Panc1 (cell line): ENCODE measurements at regions not wholly inside any gene's neighbourhood (a gene's known extent, or its start where the extent isn't known, plus 50 kb on each side); places are given as distances from the start of the nearest gene placed in this dataset.

Experiments
- ATAC-seq: fragments of 200-7000 bp; cut with Tn5 transposase; 2 replicates; pipeline ENCODE4 v1.9.1; 2020; ENCODE audit warnings: mild to moderate bottlenecking, moderate library complexity
- BruUV-seq: library from RNA; stranded (reverse); fragments of 400-500 nt; replicated peaks from 2 replicates; lab custom pipeline; 2021; lab: Mats Ljungman, UMichigan
- CTCF ChIA-PET: fragments of 300-600 bp; sonication (Branson Sonifier 250); formaldehyde crosslinking; loops from one replicate; lab custom pipeline; 2022; ENCODE audit warnings: antibody characterized with exemption; lab: Charles Lee
- POLR2A ChIA-PET: fragments of 300-600 bp; sonication (Branson Sonifier 250); formaldehyde crosslinking; loops from one replicate; lab custom pipeline; 2022; ENCODE audit warnings: antibody characterized with exemption; lab: Charles Lee
- DNase-seq: peaks from one replicate; pipeline ENCODE4 v3.0.0-alpha.2; 2010; ENCODE audit warnings: low read depth, low spot score
- H3K27ac ChIP-seq: 2 replicates; pipeline ENCODE4 v1.5.1; 2011; ENCODE audit warnings: mild to moderate bottlenecking, low read length, inconsistent platforms
- H3K27me3 ChIP-seq: fragments of 200-500 bp; sonication (Bioruptor generic); 2 replicates; pipeline ENCODE4 v1.6.0; 2014; ENCODE audit warnings: low read length, inconsistent platforms; ENCODE audit not compliant: control insufficient read depth, insufficient read depth
- H3K36me3 ChIP-seq: fragments of 200-500 bp; sonication (Bioruptor generic); 2 replicates; pipeline ENCODE4 v1.5.1; 2014; ENCODE audit warnings: inconsistent platforms, mild to moderate bottlenecking, low read length, moderate library complexity; ENCODE audit not compliant: control insufficient read depth, insufficient read depth
- H3K4me1 ChIP-seq: 2 replicates; pipeline ENCODE4 v1.5.1; 2011; ENCODE audit warnings: inconsistent platforms, mild to moderate bottlenecking, low read length, moderate library complexity; ENCODE audit not compliant: control insufficient read depth, insufficient read depth
- H3K4me3 ChIP-seq, 2 experiments: 2 replicates each; pipeline ENCODE4 v1.5.1; 2011 to 2012; ENCODE audit warnings: low read depth in 2 of 2, low read length in 2 of 2, mild to moderate bottlenecking in 2 of 2, inconsistent platforms in 1 of 2, moderate library complexity in 1 of 2
- H3K9me3 ChIP-seq: fragments of 200-500 bp; sonication (Bioruptor generic); 2 replicates; pipeline ENCODE4 v1.5.1; 2014; ENCODE audit warnings: low read depth, mild to moderate bottlenecking, inconsistent platforms, low read length, moderate library complexity; ENCODE audit not compliant: control insufficient read depth, insufficient read depth
- CTCF ChIP-seq: fragments of 450-650 bp; IDR thresholded peaks from 2 replicates; pipeline ENCODE4 v1.5.1; 2017; ENCODE audit warnings: mild to moderate bottlenecking
- POLR2AphosphoS5 ChIP-seq: IDR thresholded peaks from 2 replicates; pipeline ENCODE4 v1.6.1; 2012; ENCODE audit warnings: mild to moderate bottlenecking, low read depth, low read length, moderate library complexity
- SIN3A ChIP-seq: IDR thresholded peaks from 2 replicates; pipeline ENCODE4 v1.6.1; 2012; ENCODE audit warnings: low read depth, mild to moderate bottlenecking, low read length, moderate library complexity, borderline replicate concordance; ENCODE audit not compliant: insufficient read depth
- TCF7L2 ChIP-seq: IDR thresholded peaks from 2 replicates; pipeline ENCODE4 v1.6.1; 2011; ENCODE audit warnings: mild to moderate bottlenecking, low read depth, low read length, inconsistent platforms
- in situ Hi-C: cut with HindIII; loops from 2 replicates; pipeline ENCODE4 v1.10.0; 2016; ENCODE audit warnings: low sequenced_read_pairs, low pct_unique_long_range_greater_than_20kb
- intact Hi-C: fragments of 100-400 bp; cut with micrococcal nuclease; formaldehyde crosslinking; loops from one replicate; pipeline ENCODE4 v1.10.0; 2022; ENCODE audit not compliant: unreplicated experiment
- TF ChIP-seq, protein P1 (sequence below), 2 experiments: IDR thresholded peaks; 2 replicates each; pipeline ENCODE4 v1.6.1; 2011 to 2012; ENCODE audit warnings: low read depth in 2 of 2, control low read depth in 1 of 2, low read length in 1 of 2, mild to moderate bottlenecking in 1 of 2, moderate library complexity in 1 of 2; ENCODE audit not compliant: insufficient read depth in 1 of 2

DNA sequence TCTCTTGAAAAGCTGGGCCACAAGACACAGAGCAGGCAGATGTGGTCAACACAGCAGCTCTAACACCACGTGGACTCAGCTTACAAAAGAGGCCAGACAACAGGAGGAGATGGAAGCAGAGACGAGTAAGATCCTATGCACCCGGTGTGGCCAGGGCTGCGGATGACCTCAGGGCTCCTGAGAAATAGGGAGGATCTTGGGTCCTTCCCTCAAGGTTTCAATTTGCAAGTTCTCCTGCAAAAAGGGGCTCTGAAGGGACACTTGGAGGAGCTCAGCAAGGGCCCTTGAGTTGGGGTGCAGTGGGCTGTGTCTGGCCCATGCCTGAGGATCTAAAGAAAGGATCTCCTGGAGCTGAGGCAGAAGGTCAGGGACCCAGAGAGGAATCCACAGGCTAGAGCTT lies 249.5 kb upstream of the IGF1R start:
- in situ Hi-C loops (no loop called here), intact Hi-C loops (no loop called here)
- Histone ChIP-seq H3K4me3 (no peak overlapping the region), H3K4me1 (no peaks in the 10 kb centered on the region), H3K36me3 (no peaks in the 10 kb centered on the region), H3K27ac (no peak overlapping the region), H3K27me3 (peaks cover 17% of the 10 kb centered on the region), H3K9me3 (no peaks in the 10 kb centered on the region)
- ChIA-PET POLR2A (no interaction called here), CTCF (no interaction called here)
- ATAC-seq (no peak), DNase-seq (no peak)
- TF ChIP-seq SIN3A, result no peak
- TF ChIP-seq CTCF, result no peak
- TF ChIP-seq, protein P1, sequence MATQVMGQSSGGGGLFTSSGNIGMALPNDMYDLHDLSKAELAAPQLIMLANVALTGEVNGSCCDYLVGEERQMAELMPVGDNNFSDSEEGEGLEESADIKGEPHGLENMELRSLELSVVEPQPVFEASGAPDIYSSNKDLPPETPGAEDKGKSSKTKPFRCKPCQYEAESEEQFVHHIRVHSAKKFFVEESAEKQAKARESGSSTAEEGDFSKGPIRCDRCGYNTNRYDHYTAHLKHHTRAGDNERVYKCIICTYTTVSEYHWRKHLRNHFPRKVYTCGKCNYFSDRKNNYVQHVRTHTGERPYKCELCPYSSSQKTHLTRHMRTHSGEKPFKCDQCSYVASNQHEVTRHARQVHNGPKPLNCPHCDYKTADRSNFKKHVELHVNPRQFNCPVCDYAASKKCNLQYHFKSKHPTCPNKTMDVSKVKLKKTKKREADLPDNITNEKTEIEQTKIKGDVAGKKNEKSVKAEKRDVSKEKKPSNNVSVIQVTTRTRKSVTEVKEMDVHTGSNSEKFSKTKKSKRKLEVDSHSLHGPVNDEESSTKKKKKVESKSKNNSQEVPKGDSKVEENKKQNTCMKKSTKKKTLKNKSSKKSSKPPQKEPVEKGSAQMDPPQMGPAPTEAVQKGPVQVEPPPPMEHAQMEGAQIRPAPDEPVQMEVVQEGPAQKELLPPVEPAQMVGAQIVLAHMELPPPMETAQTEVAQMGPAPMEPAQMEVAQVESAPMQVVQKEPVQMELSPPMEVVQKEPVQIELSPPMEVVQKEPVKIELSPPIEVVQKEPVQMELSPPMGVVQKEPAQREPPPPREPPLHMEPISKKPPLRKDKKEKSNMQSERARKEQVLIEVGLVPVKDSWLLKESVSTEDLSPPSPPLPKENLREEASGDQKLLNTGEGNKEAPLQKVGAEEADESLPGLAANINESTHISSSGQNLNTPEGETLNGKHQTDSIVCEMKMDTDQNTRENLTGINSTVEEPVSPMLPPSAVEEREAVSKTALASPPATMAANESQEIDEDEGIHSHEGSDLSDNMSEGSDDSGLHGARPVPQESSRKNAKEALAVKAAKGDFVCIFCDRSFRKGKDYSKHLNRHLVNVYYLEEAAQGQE (IDR thresholded peaks at IDR 0.05; ENCODE audit: insufficient read depth in 1 of 2, low read depth in 2 of 2, low read length in 1 of 2), result no peak
- no peak for TF ChIP-seq TCF7L2
- TF ChIP-seq POLR2AphosphoS5, result no peak
- BruUV-seq, result no TSS peak

DNA sequence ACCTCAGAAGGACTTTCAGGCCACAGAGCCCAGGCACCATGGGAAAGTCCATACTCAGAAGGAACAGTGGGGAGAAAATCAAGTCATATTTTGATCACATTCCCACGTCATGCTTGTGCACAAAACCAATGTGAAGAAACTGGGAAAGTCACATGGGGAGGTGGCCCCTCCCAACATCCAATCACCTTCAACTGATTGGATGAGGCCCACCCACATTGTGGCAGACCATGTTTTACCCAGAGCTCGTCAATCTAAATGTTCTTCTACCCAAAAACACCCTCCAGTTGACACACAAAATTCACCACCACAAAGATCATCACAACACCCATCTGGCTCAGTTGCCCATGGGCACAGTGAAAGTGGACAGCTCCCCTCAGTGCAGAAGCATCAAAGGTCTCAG lies 248.2 kb upstream of the IGF1R start:
- no peaks in the 10 kb centered on the region for H3K4me1 ChIP-seq
- no peaks in the 10 kb centered on the region for H3K9me3 ChIP-seq
- ChIA-PET POLR2A (interaction anchor here (0.6 kb wide), 1 partner anchor 9 kb away, joined by 3 read pairs; no protein-coding TSS in a partner anchor), CTCF (no interaction called here)
- H3K4me3 ChIP-seq, result no peak overlapping the region
- H3K27ac ChIP-seq, result no peak overlapping the region
- no TSS peak for BruUV-seq
- TF ChIP-seq SIN3A (no peak), POLR2AphosphoS5 (no peak), TCF7L2 (no peak), CTCF (no peak)
- TF ChIP-seq, protein P1 (IDR thresholded peaks at IDR 0.05; ENCODE audit: insufficient read depth in 1 of 2, low read depth in 2 of 2, low read length in 1 of 2), result no peak
- DNase-seq (no peak), ATAC-seq (no peak)
- H3K27me3 ChIP-seq, result peaks cover 15% of the 10 kb centered on the region
- H3K36me3 ChIP-seq, result no peaks in the 10 kb centered on the region
- intact Hi-C loops, result no loop called here
- in situ Hi-C loops, result no loop called here
